ENCODE measurements at regions not wholly inside any gene's neighbourhood (a gene's known extent, or its start where the extent isn't known, plus 50 kb on each side); places are given as distances from the start of the nearest gene placed in this dataset.

DNA sequence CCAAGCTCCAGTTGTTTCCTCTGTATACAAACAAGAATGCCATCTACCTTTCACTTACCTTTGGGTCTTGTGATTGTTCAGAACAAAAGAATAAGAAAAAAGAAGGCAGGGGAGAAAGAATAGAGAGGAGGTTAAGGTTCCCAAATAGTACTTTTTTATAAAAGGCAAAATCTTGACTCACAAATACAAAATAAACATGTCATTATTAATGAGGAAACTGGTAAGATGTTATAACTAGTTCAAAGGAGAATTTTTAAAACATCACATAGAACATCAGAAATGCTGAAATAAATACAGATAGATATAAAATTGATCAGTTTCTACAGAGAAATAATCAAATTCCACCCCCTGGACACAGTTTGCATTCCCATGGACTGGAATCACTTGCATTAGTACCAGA lies 446.7 kb upstream of the CCDC196 start:
- Histone ChIP-seq H3K27me3 (replicated peaks in 1 of 2; ENCODE audit: control insufficient read depth in 2 of 2, insufficient read depth in 2 of 2, low read length in 1 of 2) (peaks cover 0 to 3% of the 10 kb centered on the region in 2 experiments; a peak in 2 of 4 replicates), H3K36me3 (ENCODE audit: control insufficient read depth in 2 of 2, insufficient read depth in 2 of 2, low read length in 1 of 2) (no peaks in the 10 kb centered on the region), H3K27ac (ENCODE audit: control insufficient read depth, insufficient read depth) (no peak overlapping the region), H3K4me3 (no peak overlapping the region), H3K79me2 (ENCODE audit: control insufficient read depth, insufficient read depth, low read length) (no peaks in the 10 kb centered on the region), H3K9me3 (replicated peaks; ENCODE audit: control insufficient read depth, insufficient read depth, low read length) (no peaks in the 10 kb centered on the region), H2AFZ (ENCODE audit: control insufficient read depth, low read depth, low read length) (no peak overlapping the region), H3K9ac (ENCODE audit: control insufficient read depth, insufficient read depth, low read length) (no peak overlapping the region), H3K4me2 (ENCODE audit: control insufficient read depth, insufficient read depth) (no peak overlapping the region), H3K4me1 (ENCODE audit: control insufficient read depth, insufficient read depth, low read length) (no peaks in the 10 kb centered on the region), H4K20me1 (ENCODE audit: control insufficient read depth, insufficient read depth) (no peaks in the 10 kb centered on the region)
- FAIRE-seq, result no peak
- BruUV-seq (replicated peaks), result no TSS peak
- ChIA-PET POLR2A (no interaction called here), RAD21 (ENCODE audit: unreplicated experiment) (no interaction called here), SMC1A (ENCODE audit: uncharacterized antibody, unreplicated experiment) (no interaction called here), CTCF (no interaction called here)
- intact Hi-C loops (cut with micrococcal nuclease; ENCODE audit: unreplicated experiment) (no loop called here), in situ Hi-C loops (cut with MboI) (no loop called here)
- TF ChIP-seq CHD4 (IDR thresholded peaks at IDR 0.05), result no peak
- TF ChIP-seq NBN (IDR thresholded peaks at IDR 0.05), result no peak
- no peak for TF ChIP-seq SMAD1 (IDR thresholded peaks at IDR 0.05; ENCODE audit: low read depth, partially characterized antibody)
- no peak for TF ChIP-seq CBFB (IDR thresholded peaks at IDR 0.05; ENCODE audit: low read depth)
- TF ChIP-seq, protein P1, sequence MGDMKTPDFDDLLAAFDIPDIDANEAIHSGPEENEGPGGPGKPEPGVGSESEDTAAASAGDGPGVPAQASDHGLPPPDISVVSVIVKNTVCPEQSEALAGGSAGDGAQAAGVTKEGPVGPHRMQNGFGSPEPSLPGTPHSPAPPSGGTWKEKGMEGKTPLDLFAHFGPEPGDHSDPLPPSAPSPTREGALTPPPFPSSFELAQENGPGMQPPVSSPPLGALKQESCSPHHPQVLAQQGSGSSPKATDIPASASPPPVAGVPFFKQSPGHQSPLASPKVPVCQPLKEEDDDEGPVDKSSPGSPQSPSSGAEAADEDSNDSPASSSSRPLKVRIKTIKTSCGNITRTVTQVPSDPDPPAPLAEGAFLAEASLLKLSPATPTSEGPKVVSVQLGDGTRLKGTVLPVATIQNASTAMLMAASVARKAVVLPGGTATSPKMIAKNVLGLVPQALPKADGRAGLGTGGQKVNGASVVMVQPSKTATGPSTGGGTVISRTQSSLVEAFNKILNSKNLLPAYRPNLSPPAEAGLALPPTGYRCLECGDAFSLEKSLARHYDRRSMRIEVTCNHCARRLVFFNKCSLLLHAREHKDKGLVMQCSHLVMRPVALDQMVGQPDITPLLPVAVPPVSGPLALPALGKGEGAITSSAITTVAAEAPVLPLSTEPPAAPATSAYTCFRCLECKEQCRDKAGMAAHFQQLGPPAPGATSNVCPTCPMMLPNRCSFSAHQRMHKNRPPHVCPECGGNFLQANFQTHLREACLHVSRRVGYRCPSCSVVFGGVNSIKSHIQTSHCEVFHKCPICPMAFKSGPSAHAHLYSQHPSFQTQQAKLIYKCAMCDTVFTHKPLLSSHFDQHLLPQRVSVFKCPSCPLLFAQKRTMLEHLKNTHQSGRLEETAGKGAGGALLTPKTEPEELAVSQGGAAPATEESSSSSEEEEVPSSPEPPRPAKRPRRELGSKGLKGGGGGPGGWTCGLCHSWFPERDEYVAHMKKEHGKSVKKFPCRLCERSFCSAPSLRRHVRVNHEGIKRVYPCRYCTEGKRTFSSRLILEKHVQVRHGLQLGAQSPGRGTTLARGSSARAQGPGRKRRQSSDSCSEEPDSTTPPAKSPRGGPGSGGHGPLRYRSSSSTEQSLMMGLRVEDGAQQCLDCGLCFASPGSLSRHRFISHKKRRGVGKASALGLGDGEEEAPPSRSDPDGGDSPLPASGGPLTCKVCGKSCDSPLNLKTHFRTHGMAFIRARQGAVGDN (IDR thresholded peaks at IDR 0.05), result no peak
- DNase-seq (ENCODE audit: low read depth, low spot score), result no peak
- ATAC-seq, result no peak

DNA sequence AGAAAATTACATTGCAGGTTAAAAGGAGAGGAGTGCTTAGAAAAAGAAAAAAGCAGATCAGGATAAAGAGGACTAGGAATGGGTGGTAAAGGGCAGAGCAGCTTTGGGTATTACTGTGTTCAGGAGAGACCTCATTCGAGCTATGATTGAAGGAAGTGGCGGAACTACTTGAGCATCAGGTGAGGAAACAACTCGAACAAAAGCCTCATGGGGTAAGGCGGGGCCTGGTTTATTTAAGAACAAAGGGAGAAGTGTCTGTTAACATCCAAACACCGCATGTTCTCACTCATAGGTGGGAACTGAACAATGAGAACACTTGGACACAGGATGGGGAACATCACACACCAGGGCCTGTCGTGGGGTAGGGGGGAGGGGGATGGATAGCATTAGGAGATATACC lies 444.6 kb upstream of the CCDC196 start:
- Histone ChIP-seq H4K20me1 (ENCODE audit: control insufficient read depth, insufficient read depth) (no peaks in the 10 kb centered on the region), H3K9ac (ENCODE audit: control insufficient read depth, insufficient read depth, low read length) (no peak overlapping the region), H2AFZ (ENCODE audit: control insufficient read depth, low read depth, low read length) (no peak overlapping the region), H3K4me3 (no peak overlapping the region), H3K4me2 (ENCODE audit: control insufficient read depth, insufficient read depth) (no peak overlapping the region), H3K4me1 (ENCODE audit: control insufficient read depth, insufficient read depth, low read length) (no peaks in the 10 kb centered on the region), H3K27ac (ENCODE audit: control insufficient read depth, insufficient read depth) (no peak overlapping the region), H3K27me3 (replicated peaks in 1 of 2; ENCODE audit: control insufficient read depth in 2 of 2, insufficient read depth in 2 of 2, low read length in 1 of 2) (peaks cover 0 to 3% of the 10 kb centered on the region in 2 experiments; a peak in 2 of 4 replicates), H3K79me2 (ENCODE audit: control insufficient read depth, insufficient read depth, low read length) (no peaks in the 10 kb centered on the region), H3K36me3 (ENCODE audit: control insufficient read depth in 2 of 2, insufficient read depth in 2 of 2, low read length in 1 of 2) (no peaks in the 10 kb centered on the region), H3K9me3 (replicated peaks; ENCODE audit: control insufficient read depth, insufficient read depth, low read length) (no peaks in the 10 kb centered on the region)
- CTCF ChIA-PET, result no interaction called here
- TF ChIP-seq PAX5 (IDR thresholded peaks at IDR 0.05; ENCODE audit: borderline replicate concordance, low read depth, low read length) (no peak), BRCA1 (IDR thresholded peaks at IDR 0.05; ENCODE audit: low read depth, low read length) (no peak), NR2F1 (conservative IDR thresholded peaks at IDR 0.05) (no peak), NFIC (IDR thresholded peaks at IDR 0.05; ENCODE audit: low read depth, low read length) (no peak), TCF3 (IDR thresholded peaks at IDR 0.05; ENCODE audit: borderline replicate concordance, insufficient read depth, low read depth, low read length) (no peak)
- TF ChIP-seq, protein P2, sequence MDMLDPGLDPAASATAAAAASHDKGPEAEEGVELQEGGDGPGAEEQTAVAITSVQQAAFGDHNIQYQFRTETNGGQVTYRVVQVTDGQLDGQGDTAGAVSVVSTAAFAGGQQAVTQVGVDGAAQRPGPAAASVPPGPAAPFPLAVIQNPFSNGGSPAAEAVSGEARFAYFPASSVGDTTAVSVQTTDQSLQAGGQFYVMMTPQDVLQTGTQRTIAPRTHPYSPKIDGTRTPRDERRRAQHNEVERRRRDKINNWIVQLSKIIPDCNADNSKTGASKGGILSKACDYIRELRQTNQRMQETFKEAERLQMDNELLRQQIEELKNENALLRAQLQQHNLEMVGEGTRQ (IDR thresholded peaks at IDR 0.05; ENCODE audit: borderline replicate concordance, low read depth, low read length), result no peak
- TF ChIP-seq, protein P3, sequence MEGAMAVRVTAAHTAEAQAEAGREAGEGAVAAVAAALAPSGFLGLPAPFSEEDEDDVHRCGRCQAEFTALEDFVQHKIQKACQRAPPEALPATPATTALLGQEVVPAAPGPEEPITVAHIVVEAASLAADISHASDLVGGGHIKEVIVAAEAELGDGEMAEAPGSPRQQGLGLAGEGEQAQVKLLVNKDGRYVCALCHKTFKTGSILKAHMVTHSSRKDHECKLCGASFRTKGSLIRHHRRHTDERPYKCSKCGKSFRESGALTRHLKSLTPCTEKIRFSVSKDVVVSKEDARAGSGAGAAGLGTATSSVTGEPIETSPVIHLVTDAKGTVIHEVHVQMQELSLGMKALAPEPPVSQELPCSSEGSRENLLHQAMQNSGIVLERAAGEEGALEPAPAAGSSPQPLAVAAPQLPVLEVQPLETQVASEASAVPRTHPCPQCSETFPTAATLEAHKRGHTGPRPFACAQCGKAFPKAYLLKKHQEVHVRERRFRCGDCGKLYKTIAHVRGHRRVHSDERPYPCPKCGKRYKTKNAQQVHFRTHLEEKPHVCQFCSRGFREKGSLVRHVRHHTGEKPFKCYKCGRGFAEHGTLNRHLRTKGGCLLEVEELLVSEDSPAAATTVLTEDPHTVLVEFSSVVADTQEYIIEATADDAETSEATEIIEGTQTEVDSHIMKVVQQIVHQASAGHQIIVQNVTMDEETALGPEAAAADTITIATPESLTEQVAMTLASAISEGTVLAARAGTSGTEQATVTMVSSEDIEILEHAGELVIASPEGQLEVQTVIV (IDR thresholded peaks at IDR 0.05; ENCODE audit: borderline replicate concordance, partially characterized antibody), result no peak
- FAIRE-seq, result no peak
- BruUV-seq (replicated peaks), result no TSS peak
- intact Hi-C loops (cut with micrococcal nuclease; ENCODE audit: unreplicated experiment), result no loop called here
- RAD21 ChIA-PET (ENCODE audit: unreplicated experiment), result no interaction called here
- no peak for ATAC-seq
- POLR2A ChIA-PET, result no interaction called here
- in situ Hi-C loops (cut with MboI), result no loop called here
- WGBS (ENCODE audit: insufficient coverage, insufficient replicate concordance, low lambda C conversion rate, missing lambda C conversion rate), result 29% methylated on average over 6 of the region's 6 CpGs
- no peak for DNase-seq (ENCODE audit: low read depth, low spot score)
- SMC1A ChIA-PET (ENCODE audit: uncharacterized antibody, unreplicated experiment), result no interaction called here

All from GM12878 (cell line).